Bronchial epithelial cell (primary cell): ENCODE measurements at regions not wholly inside any gene's neighbourhood (a gene's known extent, or its start where the extent isn't known, plus 50 kb on each side); places are given as distances from the start of the nearest gene placed in this dataset.
A peak's percentile ranks its signal among the peaks of the same experiment; 100 is the strongest.

Experiments used
- DNase-seq: peaks from one replicate; pipeline ENCODE4 v3.0.0-alpha.2; 2010; ENCODE audit warnings: low read depth
- FAIRE-seq: peaks from 2 replicates; lab custom pipeline; 2011; peaks lifted over from hg19 to GRCh38; lab: Jason Lieb, UNC
- H3K27me3 ChIP-seq: 2 replicates; pipeline ENCODE4 v1.5.1; 2011; ENCODE audit warnings: low read length; ENCODE audit not compliant: control insufficient read depth, insufficient read depth
- H3K36me3 ChIP-seq: 2 replicates; pipeline ENCODE4 v1.5.1; 2011; ENCODE audit warnings: low read length; ENCODE audit not compliant: control insufficient read depth, insufficient read depth
- H3K4me3 ChIP-seq: 2 replicates; pipeline ENCODE4 v1.5.1; 2011; ENCODE audit warnings: mild to moderate bottlenecking, low read depth, low read length, control low read depth
- CTCF ChIP-seq: IDR thresholded peaks from 2 replicates; pipeline ENCODE4 v1.5.1; 2011; ENCODE audit warnings: mild to moderate bottlenecking, moderate library complexity, low read length, control low read depth, inconsistent platforms; ENCODE audit not compliant: insufficient read depth, severe bottlenecking

GRCh38 chr4:160848901-160849760 is 1314.7 kb downstream of the FSTL5 start:
- no peak for TF ChIP-seq CTCF
- Histone ChIP-seq H3K4me3 (no peak overlapping the region), H3K27me3 (no peaks in the 10 kb centered on the region), H3K36me3 (no peaks in the 10 kb centered on the region)
- FAIRE-seq (no peak), DNase-seq (peak; percentile 63)

GRCh38 chr4:160864253-160864652 is 1299.5 kb downstream of the FSTL5 start:
- FAIRE-seq (no peak), DNase-seq (peak; percentile 5)
- Histone ChIP-seq H3K4me3 (no peak overlapping the region), H3K36me3 (no peaks in the 10 kb centered on the region), H3K27me3 (no peaks in the 10 kb centered on the region)
- no peak for TF ChIP-seq CTCF

GRCh38 chr4:160869899-160870298 is 1293.9 kb downstream of the FSTL5 start:
- FAIRE-seq (no peak), DNase-seq (no peak)
- no peak for TF ChIP-seq CTCF
- Histone ChIP-seq H3K4me3 (no peak overlapping the region), H3K36me3 (no peaks in the 10 kb centered on the region), H3K27me3 (no peaks in the 10 kb centered on the region)

DNA sequence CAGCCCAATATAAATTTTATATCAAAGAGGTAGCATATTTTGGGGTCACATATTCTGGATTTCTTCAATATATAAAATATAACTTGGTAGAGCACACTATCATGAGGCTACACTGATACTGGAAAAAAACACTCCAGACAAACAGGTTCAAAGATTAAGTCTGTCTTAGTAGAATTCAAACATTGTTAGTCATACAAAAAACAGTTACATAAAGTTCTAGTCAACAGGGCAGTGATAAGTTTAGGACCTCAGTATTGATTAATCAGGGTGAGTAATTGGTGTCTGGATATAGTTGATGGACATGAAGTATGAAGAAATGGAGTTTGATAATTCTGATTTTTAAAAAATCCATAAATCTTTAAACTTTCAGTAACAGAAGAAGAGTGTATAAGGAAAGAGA is 1291.3 kb downstream of the FSTL5 start:
- no peak for TF ChIP-seq CTCF
- DNase-seq (peak; percentile 1), FAIRE-seq (no peak)
- Histone ChIP-seq H3K4me3 (no peak overlapping the region), H3K27me3 (no peaks in the 10 kb centered on the region), H3K36me3 (no peaks in the 10 kb centered on the region)

DNA sequence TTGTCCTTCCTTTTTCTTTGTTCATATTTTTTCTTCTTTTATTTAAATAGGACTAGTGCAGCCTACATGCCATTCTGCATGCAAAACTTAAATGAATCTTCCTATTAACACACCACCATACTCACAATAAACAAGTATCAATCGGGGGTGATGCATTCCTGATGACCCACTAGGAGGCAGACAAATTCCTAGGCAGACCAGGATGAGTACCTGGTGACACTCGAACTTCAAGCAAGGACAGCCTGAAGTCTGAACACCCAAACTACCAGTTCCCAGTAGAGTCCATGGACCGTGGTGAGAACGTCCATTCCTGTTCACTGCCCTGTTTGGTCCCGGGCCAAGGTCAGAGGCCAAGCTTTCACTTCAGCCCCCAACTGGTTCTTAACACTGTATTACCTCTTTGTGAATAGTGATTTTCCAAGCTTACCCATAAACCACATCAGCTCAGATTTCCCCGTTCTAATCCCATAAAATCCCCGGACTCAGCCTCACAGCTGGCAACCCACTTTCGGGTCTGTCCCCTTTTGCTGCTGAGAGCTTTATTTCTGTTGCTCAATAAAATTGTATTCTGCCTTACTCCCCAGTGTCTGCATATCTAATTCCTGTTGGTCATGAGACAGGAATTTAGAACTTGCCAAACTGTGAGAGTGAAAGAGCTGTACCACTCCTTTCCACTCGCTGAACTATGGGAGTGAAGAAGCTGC is 1286.6 kb downstream of the FSTL5 start:
- DNase-seq (peak; percentile 13), FAIRE-seq (peak; percentile 40)
- TF ChIP-seq CTCF: no peak
- Histone ChIP-seq H3K36me3 (no peaks in the 10 kb centered on the region), H3K27me3 (no peaks in the 10 kb centered on the region), H3K4me3 (no peak overlapping the region)
